Stimulated activated naive CD8-positive, alpha-beta T cell treated with anti-CD3 and anti-CD28 coated beads, Interleukin-15, amount 100 ng/mL, for 72 hours (primary cell): ENCODE measurements at regions not wholly inside any gene's neighbourhood (a gene's known extent, or its start where the extent isn't known, plus 50 kb on each side); places are given as distances from the start of the nearest gene placed in this dataset.

ENCODE experiments used
- ATAC-seq: fragments of 150-1000 bp; cut with Tn5 transposase; 2 replicates; pipeline ENCODE4 v1.10.0; 2021; ENCODE audit warnings: mild to moderate bottlenecking, moderate library complexity
- DNase-seq, 2 donors: peaks; one replicate each; pipeline ENCODE4 v3.0.0; 2021 to 2022
- H3K27ac Mint-ChIP-seq, 2 donors: one replicate each; pipeline ENCODE4 v1.8.0; 2022; ENCODE audit warnings: mild to moderate bottlenecking in 2 of 2, mixed read lengths in 2 of 2, moderate library complexity in 2 of 2
- H3K27me3 Mint-ChIP-seq: one replicate; pipeline ENCODE4 v1.8.0; 2022; ENCODE audit warnings: mixed read lengths
- H3K4me1 Mint-ChIP-seq: one replicate; pipeline ENCODE4 v1.8.0; 2022; ENCODE audit warnings: mild to moderate bottlenecking, mixed read lengths
- H3K4me3 Mint-ChIP-seq, 2 donors: one replicate each; pipeline ENCODE4 v1.8.0; 2022; ENCODE audit warnings: mild to moderate bottlenecking in 2 of 2, mixed read lengths in 2 of 2, moderate library complexity in 1 of 2
- H3K9me3 Mint-ChIP-seq, 2 donors: one replicate each; pipeline ENCODE4 v1.8.0; 2022; ENCODE audit warnings: mixed read lengths in 2 of 2

- DNase-seq (no peak), ATAC-seq (no peak)
- Mint-ChIP-seq H3K4me3 (no peak overlapping the region), H3K4me1 (no peaks in the 10 kb centered on the region), H3K9me3 (peaks cover 4 to 18% of the 10 kb centered on the region in 2 donors), H3K27me3 (peaks cover 16% of the 10 kb centered on the region), H3K27ac (no peak overlapping the region)
Observed at GRCh38 chr4:185862340-185862739, 50.3 kb upstream of the SORBS2 start.

- ATAC-seq: no peak
- H3K27me3 Mint-ChIP-seq: peaks cover 16% of the 10 kb centered on the region
- peaks cover 0 to 8% of the 10 kb centered on the region in 2 donors for H3K9me3 Mint-ChIP-seq
- no peak overlapping the region for H3K27ac Mint-ChIP-seq
- no peak for DNase-seq
- H3K4me1 Mint-ChIP-seq: no peaks in the 10 kb centered on the region
- no peak overlapping the region for H3K4me3 Mint-ChIP-seq
Observed at GRCh38 chr4:185863946-185864345, 52.0 kb upstream of the SORBS2 start.

DNA sequence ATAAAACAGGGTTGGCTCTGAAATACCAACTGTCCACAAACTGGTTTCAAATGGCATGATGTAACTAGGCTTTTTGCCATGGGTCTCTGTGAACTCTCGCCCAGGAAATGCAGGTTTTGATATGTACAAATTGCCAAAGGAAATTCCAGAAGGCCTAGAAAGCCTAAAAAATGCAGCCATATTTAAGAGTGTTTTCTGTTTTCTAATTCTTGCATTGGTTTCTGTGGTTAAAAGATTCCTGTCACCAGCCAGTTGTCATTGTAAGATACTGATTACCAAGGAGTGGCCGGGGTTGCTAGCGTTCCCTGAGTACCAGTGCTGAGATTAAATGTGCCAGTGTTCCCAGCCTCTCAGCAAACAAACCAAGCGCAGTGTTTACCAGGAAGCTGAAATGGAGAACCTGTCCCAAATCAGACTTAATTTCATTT, 53.9 kb upstream of the SORBS2 start:
- no peak for DNase-seq
- no peak overlapping the region for H3K4me3 Mint-ChIP-seq
- H3K4me1 Mint-ChIP-seq: no peaks in the 10 kb centered on the region
- peaks cover under 1% of the 10 kb centered on the region for H3K27me3 Mint-ChIP-seq
- H3K27ac Mint-ChIP-seq: no peak overlapping the region
- ATAC-seq: no peak
- H3K9me3 Mint-ChIP-seq: no peaks in the 10 kb centered on the region

- DNase-seq (no peak), ATAC-seq (no peak)
- H3K27ac Mint-ChIP-seq: no peak overlapping the region
- no peaks in the 10 kb centered on the region for H3K4me1 Mint-ChIP-seq
- H3K27me3 Mint-ChIP-seq: no peaks in the 10 kb centered on the region
- H3K9me3 Mint-ChIP-seq: no peaks in the 10 kb centered on the region
- H3K4me3 Mint-ChIP-seq: no peak overlapping the region
Observed at GRCh38 chr4:185867770-185868169, 55.8 kb upstream of the SORBS2 start.

DNA sequence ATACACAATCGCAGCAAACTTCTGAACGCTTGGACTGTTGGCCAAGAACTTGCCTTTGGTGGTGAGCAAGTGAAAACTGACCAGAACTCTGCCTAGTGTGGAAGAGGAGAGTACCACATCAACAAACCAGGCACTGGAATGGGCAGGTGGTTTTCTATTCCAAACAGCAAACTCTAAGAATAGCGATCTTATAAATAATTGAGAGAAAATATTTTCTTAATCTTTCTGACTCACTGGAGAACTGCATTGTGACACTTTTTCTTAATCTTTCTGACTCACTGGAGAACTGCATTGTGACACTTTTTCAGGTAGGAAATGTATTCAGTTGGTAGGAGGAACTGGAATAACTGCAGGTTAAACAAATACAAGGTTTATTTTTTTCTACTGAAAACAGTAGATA, 57.0 kb upstream of the SORBS2 start:
- Mint-ChIP-seq H3K27me3 (no peaks in the 10 kb centered on the region), H3K27ac (no peak overlapping the region), H3K9me3 (no peaks in the 10 kb centered on the region), H3K4me1 (no peaks in the 10 kb centered on the region), H3K4me3 (no peak overlapping the region)
- DNase-seq (no peak), ATAC-seq (no peak)

DNA sequence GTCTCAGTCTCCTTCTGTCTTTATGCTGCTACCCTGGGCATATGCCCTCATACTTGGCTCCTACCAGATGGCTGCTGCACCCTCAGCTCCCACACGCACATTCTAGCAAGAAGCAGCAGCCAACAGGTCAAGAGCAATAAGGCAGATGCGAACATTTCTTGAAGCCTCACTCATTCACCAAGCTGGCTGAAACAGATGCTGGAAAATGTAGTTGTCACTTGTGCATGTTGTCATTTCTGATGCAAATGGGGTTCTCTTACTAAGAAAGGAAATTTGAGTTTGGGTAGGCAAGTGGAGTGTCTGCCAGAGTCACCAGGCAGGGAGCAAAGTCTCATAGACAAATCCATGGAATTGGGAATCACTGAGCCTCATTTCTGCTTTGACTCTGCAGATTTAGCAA, 57.4 kb upstream of the SORBS2 start:
- Mint-ChIP-seq H3K27ac (no peak overlapping the region), H3K4me3 (no peak overlapping the region), H3K4me1 (no peaks in the 10 kb centered on the region), H3K27me3 (no peaks in the 10 kb centered on the region), H3K9me3 (no peaks in the 10 kb centered on the region)
- no peak for DNase-seq
- no peak for ATAC-seq

DNA sequence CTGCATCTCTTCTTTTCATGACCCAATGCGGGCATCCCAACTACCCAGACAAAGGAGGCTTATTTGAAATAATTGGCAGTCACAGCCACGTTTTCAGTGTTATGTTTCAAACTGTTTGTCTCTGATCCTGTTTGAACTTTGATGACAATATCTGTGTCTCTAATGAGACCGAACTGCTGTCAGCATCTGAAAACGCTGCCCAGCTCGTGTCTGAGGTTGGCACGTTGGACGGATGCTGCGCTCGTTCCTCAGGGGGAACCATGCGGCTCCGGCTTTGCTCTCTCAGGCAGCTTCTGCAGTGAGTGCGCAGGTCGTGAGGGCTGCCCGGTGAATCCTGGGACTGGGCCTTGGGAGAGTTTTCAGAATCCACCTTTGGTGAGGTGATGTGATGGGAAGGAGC, 58.4 kb upstream of the SORBS2 start:
- DNase-seq (no peak), ATAC-seq (no peak)
- H3K27me3 Mint-ChIP-seq: no peaks in the 10 kb centered on the region
- no peaks in the 10 kb centered on the region for H3K9me3 Mint-ChIP-seq
- H3K4me3 Mint-ChIP-seq: no peak overlapping the region
- no peak overlapping the region for H3K27ac Mint-ChIP-seq
- no peaks in the 10 kb centered on the region for H3K4me1 Mint-ChIP-seq

DNA sequence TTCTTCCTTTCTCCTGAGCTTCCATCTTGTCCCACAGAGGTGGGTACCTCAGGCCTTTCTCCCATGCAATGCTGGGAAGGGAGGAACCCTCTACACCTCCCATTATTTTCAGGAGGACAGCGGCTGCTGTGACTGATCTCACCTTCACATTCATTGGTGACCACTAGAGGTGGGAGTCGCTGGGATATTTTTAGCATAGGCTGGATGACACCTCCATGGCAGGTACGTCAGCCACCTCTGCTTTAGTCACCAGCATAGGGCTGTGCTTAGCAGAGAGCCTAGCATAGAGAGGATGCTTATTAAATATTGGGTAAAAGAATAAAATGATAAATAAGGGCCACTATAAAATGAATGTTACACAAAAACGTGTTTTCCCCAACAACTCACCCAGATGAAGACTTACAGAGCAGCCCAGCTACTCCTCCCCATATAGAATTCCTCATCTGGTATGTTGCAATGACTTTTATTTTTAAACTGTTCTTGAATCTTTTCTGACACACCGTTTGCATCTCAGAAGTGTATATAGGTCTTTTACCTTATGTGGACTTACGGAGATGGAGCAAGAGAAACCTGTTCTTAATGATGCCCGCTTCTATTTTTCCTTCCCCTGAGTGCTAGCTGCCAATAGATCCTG, 60.9 kb upstream of the SORBS2 start:
- Mint-ChIP-seq H3K27ac (no peak overlapping the region), H3K9me3 (no peaks in the 10 kb centered on the region), H3K4me1 (no peaks in the 10 kb centered on the region), H3K27me3 (no peaks in the 10 kb centered on the region), H3K4me3 (no peak overlapping the region)
- ATAC-seq (no peak), DNase-seq (no peak)

GRCh38 chr4:185874516-185875230, 62.7 kb upstream of the SORBS2 start:
- Mint-ChIP-seq H3K4me1 (no peaks in the 10 kb centered on the region), H3K9me3 (peaks cover 7 to 11% of the 10 kb centered on the region in 2 donors), H3K4me3 (no peak overlapping the region), H3K27me3 (no peaks in the 10 kb centered on the region), H3K27ac (no peak overlapping the region)
- ATAC-seq (no peak), DNase-seq (no peak)

- no peaks in the 10 kb centered on the region for H3K4me1 Mint-ChIP-seq
- ATAC-seq (no peak), DNase-seq (no peak)
- no peak overlapping the region for H3K27ac Mint-ChIP-seq
- no peak overlapping the region for H3K4me3 Mint-ChIP-seq
- no peaks in the 10 kb centered on the region for H3K27me3 Mint-ChIP-seq
- peaks cover 7 to 14% of the 10 kb centered on the region in 2 donors for H3K9me3 Mint-ChIP-seq
Observed at GRCh38 chr4:185875316-185875907, 63.4 kb upstream of the SORBS2 start.

GRCh38 chr4:185878633-185879032, 66.6 kb upstream of the SORBS2 start:
- Mint-ChIP-seq H3K4me3 (no peak overlapping the region), H3K4me1 (no peaks in the 10 kb centered on the region), H3K27me3 (no peaks in the 10 kb centered on the region), H3K27ac (no peak overlapping the region), H3K9me3 (peaks cover 7 to 14% of the 10 kb centered on the region in 2 donors)
- no peak for ATAC-seq
- no peak for DNase-seq

DNA sequence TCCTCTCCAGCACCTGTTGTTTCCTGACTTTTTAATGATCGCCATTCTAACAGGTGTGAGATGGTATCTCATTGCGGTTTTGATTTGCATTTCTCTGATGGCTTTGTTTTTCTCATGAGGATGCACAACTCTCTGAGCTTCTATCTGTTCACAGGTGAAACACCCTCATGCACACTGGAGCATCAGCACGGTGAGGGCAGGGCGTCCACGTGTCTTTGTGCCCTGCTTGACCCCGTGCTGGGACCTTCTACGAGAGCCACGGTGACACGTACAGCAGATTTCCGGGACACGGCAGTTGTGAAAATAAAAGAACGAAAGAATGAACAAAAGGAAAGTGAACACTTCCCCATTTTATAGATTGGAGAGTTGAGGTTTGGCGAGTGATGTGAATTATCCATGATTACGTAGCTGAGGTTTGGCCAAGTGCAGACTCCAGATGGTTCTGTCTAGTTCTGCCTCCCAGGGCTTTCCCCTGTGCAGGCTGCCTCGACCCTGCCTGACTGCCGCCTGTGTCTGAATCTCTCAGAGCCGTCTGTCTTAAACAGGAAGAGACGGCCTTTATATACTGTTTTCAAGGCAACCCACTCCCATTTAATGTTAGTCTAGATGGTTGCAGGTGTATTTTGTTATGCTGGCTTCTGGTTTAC, 67.8 kb upstream of the SORBS2 start:
- no peak for ATAC-seq
- Mint-ChIP-seq H3K9me3 (peaks cover 7 to 14% of the 10 kb centered on the region in 2 donors), H3K4me1 (no peaks in the 10 kb centered on the region), H3K27me3 (no peaks in the 10 kb centered on the region), H3K4me3 (no peak overlapping the region), H3K27ac (no peak overlapping the region)
- no peak for DNase-seq

GRCh38 chr4:185880571-185880970, 68.6 kb upstream of the SORBS2 start:
- no peaks in the 10 kb centered on the region for H3K4me1 Mint-ChIP-seq
- ATAC-seq: no peak
- no peaks in the 10 kb centered on the region for H3K27me3 Mint-ChIP-seq
- no peak for DNase-seq
- no peak overlapping the region for H3K27ac Mint-ChIP-seq
- H3K9me3 Mint-ChIP-seq: peaks cover 7 to 14% of the 10 kb centered on the region in 2 donors
- H3K4me3 Mint-ChIP-seq: no peak overlapping the region

DNA sequence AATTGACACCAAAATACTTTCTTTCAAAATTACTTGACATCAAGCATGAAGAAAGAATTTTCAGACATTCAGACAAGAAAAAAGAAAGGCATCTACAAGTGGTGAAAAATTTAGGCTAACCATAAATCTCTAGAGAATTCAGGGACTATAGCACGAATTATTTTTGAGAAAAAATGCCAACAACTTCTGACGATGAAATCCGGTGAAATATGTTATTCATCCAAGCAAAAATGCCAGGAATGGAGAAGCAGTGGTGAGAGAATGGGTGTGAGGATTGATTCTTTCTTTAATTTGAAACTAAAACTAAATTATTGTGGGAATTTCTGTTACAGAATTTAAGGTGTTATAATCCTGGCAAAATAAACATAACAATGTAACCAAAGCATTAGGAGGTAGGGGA, 69.4 kb upstream of the SORBS2 start:
- Mint-ChIP-seq H3K4me3 (no peak overlapping the region), H3K27me3 (no peaks in the 10 kb centered on the region)
- DNase-seq: no peak

GRCh38 chr4:185883591-185883990, 71.6 kb upstream of the SORBS2 start:
- DNase-seq: no peak
- Mint-ChIP-seq H3K9me3 (peaks cover 4 to 18% of the 10 kb centered on the region in 2 donors), H3K4me3 (no peak overlapping the region), H3K4me1 (peaks cover 6% of the 10 kb centered on the region), H3K27ac (no peak overlapping the region), H3K27me3 (peaks cover 13% of the 10 kb centered on the region)
- ATAC-seq: no peak

More for the DNA sequence above, 69.4 kb upstream of the SORBS2 start:
- Mint-ChIP-seq H3K27ac (no peak overlapping the region), H3K9me3 (peaks cover 7 to 14% of the 10 kb centered on the region in 2 donors), H3K4me1 (no peaks in the 10 kb centered on the region)
- ATAC-seq: no peak

DNA sequence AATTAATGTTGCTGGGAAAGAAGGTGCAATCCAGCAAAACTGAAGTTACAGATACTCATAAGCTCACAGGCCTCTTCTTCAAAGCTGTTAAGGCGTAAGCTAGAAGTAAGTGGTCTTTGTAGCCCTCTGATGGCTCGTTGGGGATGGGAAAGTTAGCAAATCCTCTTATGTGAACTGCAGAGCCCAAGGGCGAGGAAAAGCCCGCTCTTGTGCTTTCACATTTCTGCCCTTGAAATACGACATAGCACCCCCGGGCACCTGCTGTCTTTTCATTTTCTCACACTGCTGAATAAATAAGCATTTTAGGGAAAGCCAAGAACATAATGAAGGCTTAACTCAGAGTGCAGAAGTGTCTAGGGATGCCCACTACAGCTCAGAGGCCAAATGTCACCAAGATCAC, 73.1 kb upstream of the SORBS2 start:
- no peak for ATAC-seq
- Mint-ChIP-seq H3K27ac (no peak overlapping the region), H3K4me3 (no peak overlapping the region), H3K4me1 (peaks cover 6% of the 10 kb centered on the region), H3K27me3 (peaks cover 27% of the 10 kb centered on the region), H3K9me3 (peaks cover 0 to 18% of the 10 kb centered on the region in 2 donors)
- DNase-seq: no peak
